ENCODE measurements at regions not wholly inside any gene's neighbourhood (a gene's known extent, or its start where the extent isn't known, plus 50 kb on each side); places are given as distances from the start of the nearest gene placed in this dataset.
"Not testable (repeated sequence)": the region's sequence is repeated elsewhere in the genome, so short reads cannot be mapped to it uniquely, and the experiment has no call there.

- Mint-ChIP-seq H3K4me1 (peaks cover 3% of the 10 kb centered on the region), H3K27ac (no peak overlapping the region), H3K9me3 (no peaks in the 10 kb centered on the region), H3K36me3 (no peaks in the 10 kb centered on the region), H3K4me3 (no peak overlapping the region), H3K27me3 (ENCODE audit: insufficient read depth, low read depth) (peaks cover under 1% of the 10 kb centered on the region)
- H3K4me2 ChIP-seq = no peak overlapping the region
- TF ChIP-seq EZH2 (IDR thresholded peaks at IDR 0.05) (no peak), CTCF (IDR thresholded peaks at IDR 0.05) (no peak), EZH2phosphoT487 (IDR thresholded peaks at IDR 0.05) (no peak)
- no peaks in the 10 kb centered on the region for H3K9me3 ChIP-seq (ENCODE audit: low read depth)
- H3K36me3 ChIP-seq = no peaks in the 10 kb centered on the region
- H3K27me3 ChIP-seq = no peaks in the 10 kb centered on the region
- H3K4me1 ChIP-seq = no peaks in the 10 kb centered on the region
- no peak overlapping the region for H3K9ac ChIP-seq
- H3F3A ChIP-seq (ENCODE audit: low read depth) = no peaks in the 10 kb centered on the region
- H2AFZ ChIP-seq (replicated peaks) = no peak overlapping the region
- no peak for DNase-seq (ENCODE audit: low spot score)
- no peak overlapping the region for H3K27ac ChIP-seq
- no peak overlapping the region for H3K4me3 ChIP-seq
- no peaks in the 10 kb centered on the region for H4K20me1 ChIP-seq (ENCODE audit: low read depth)
- no peaks in the 10 kb centered on the region for H3K79me2 ChIP-seq (ENCODE audit: low read depth)
Observed at GRCh38 chr10:29001801-29002200, 287.1 kb upstream of the LYZL1 start.

GRCh38 chr10:29003014-29003413 lies 285.9 kb upstream of the LYZL1 start:
- not testable (repeated sequence) for H3K4me3 Mint-ChIP-seq; H3K36me3 Mint-ChIP-seq; H4K20me1 ChIP-seq (ENCODE audit: low read depth); H3K27ac ChIP-seq; H3K9me3 ChIP-seq (ENCODE audit: low read depth); H3K4me2 ChIP-seq; H3K9ac ChIP-seq; H3K27me3 ChIP-seq; H2AFZ ChIP-seq (replicated peaks); H3K27ac Mint-ChIP-seq; H3K9me3 Mint-ChIP-seq; H3K36me3 ChIP-seq; H3K4me1 Mint-ChIP-seq; DNase-seq (ENCODE audit: low spot score); H3K79me2 ChIP-seq (ENCODE audit: low read depth); H3K4me1 ChIP-seq; H3K27me3 Mint-ChIP-seq (ENCODE audit: insufficient read depth, low read depth); H3K4me3 ChIP-seq; H3F3A ChIP-seq (ENCODE audit: low read depth)

DNA sequence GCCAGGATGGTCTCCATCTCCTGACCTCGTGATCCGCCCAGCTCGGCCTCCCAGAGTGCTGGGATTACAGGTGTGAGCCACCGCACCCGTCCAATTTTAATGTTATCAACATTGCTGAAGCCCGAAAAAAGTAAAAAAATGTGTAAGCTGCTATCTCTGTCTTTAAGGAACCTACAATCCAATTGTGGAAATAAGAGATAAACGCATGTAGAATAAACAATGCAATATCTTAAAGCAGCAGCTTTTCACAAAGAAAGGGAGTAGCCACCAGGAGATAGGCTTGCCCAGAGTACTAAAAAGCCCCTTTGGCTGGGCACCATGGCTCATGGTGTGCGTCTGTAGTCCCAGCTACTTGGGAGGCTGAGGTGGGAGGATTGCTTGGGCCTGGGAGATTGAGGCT lies 282.9 kb upstream of the LYZL1 start:
- no peak overlapping the region for H3K27ac ChIP-seq
- Mint-ChIP-seq H3K4me3 (no peak overlapping the region), H3K27ac (no peak overlapping the region), H3K36me3 (peaks cover 4% of the 10 kb centered on the region), H3K27me3 (ENCODE audit: insufficient read depth, low read depth) (peaks cover 7% of the 10 kb centered on the region), H3K4me1 (peaks cover 7% of the 10 kb centered on the region), H3K9me3 (peaks cover 6% of the 10 kb centered on the region)
- H3F3A ChIP-seq (ENCODE audit: low read depth) = no peaks in the 10 kb centered on the region
- no peak for TF ChIP-seq CTCF (IDR thresholded peaks at IDR 0.05)
- TF ChIP-seq EZH2 (IDR thresholded peaks at IDR 0.05) = no peak
- TF ChIP-seq EZH2phosphoT487 (IDR thresholded peaks at IDR 0.05) = no peak
- DNase-seq (ENCODE audit: low spot score) = no peak
- no peaks in the 10 kb centered on the region for H3K79me2 ChIP-seq (ENCODE audit: low read depth)
- no peaks in the 10 kb centered on the region for H3K4me1 ChIP-seq
- no peak overlapping the region for H3K4me3 ChIP-seq
- H3K9ac ChIP-seq = no peak overlapping the region
- no peaks in the 10 kb centered on the region for H4K20me1 ChIP-seq (ENCODE audit: low read depth)
- H3K36me3 ChIP-seq = no peaks in the 10 kb centered on the region
- H3K9me3 ChIP-seq (ENCODE audit: low read depth) = no peaks in the 10 kb centered on the region
- H3K27me3 ChIP-seq = no peaks in the 10 kb centered on the region
- no peak overlapping the region for H2AFZ ChIP-seq (replicated peaks)
- no peak overlapping the region for H3K4me2 ChIP-seq

DNA sequence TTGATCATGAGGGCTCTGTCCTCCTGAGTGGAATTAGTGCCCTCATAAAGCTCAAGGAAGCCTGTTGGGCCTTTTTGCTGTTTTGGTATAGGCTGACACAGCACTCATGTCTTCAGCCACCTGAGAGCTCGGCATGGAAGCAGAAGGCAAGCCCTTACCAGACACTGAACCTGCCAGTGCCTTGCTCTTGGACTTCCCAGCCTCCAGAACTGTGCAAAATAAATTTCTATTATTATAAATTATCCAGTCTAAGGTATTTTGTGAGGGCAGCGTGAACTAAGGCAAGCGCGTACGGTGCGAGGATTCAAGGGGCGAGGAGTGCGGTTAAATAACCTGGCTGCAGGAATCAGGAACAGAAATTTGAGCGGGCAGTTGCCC lies 281.5 kb upstream of the LYZL1 start:
- H3K9ac ChIP-seq = no peak overlapping the region
- no peaks in the 10 kb centered on the region for H3K4me1 ChIP-seq
- no peak overlapping the region for H3K27ac ChIP-seq
- H3K36me3 ChIP-seq = no peaks in the 10 kb centered on the region
- DNase-seq (ENCODE audit: low spot score) = no peak
- no peak overlapping the region for H3K4me2 ChIP-seq
- no peaks in the 10 kb centered on the region for H3K9me3 ChIP-seq (ENCODE audit: low read depth)
- no peaks in the 10 kb centered on the region for H4K20me1 ChIP-seq (ENCODE audit: low read depth)
- no peaks in the 10 kb centered on the region for H3K79me2 ChIP-seq (ENCODE audit: low read depth)
- no peaks in the 10 kb centered on the region for H3F3A ChIP-seq (ENCODE audit: low read depth)
- Mint-ChIP-seq H3K9me3 (peaks cover 6% of the 10 kb centered on the region), H3K27me3 (ENCODE audit: insufficient read depth, low read depth) (peaks cover 7% of the 10 kb centered on the region), H3K36me3 (peaks cover 4% of the 10 kb centered on the region), H3K4me1 (peaks cover 7% of the 10 kb centered on the region), H3K27ac (no peak overlapping the region), H3K4me3 (no peak overlapping the region)
- H2AFZ ChIP-seq (replicated peaks) = no peak overlapping the region
- no peak overlapping the region for H3K4me3 ChIP-seq
- TF ChIP-seq CTCF (IDR thresholded peaks at IDR 0.05) (no peak), EZH2 (IDR thresholded peaks at IDR 0.05) (no peak), EZH2phosphoT487 (IDR thresholded peaks at IDR 0.05) (no peak)
- no peaks in the 10 kb centered on the region for H3K27me3 ChIP-seq

All from neural progenitor cell (in vitro differentiated cells).